Endometrium (tissue), 2 donors: ENCODE measurements at regions not wholly inside any gene's neighbourhood (a gene's known extent, or its start where the extent isn't known, plus 50 kb on each side); places are given as distances from the start of the nearest gene placed in this dataset.
"Not testable (repeated sequence)": the region's sequence is repeated elsewhere in the genome, so short reads cannot be mapped to it uniquely, and the experiment has no call there.

Experiments used
- FAIRE-seq: peaks from 2 replicates; lab custom pipeline; 2012; peaks lifted over from hg19 to GRCh38; lab: Jason Lieb, UNC
- donor health status: control.
- donor health status: control.

DNA sequence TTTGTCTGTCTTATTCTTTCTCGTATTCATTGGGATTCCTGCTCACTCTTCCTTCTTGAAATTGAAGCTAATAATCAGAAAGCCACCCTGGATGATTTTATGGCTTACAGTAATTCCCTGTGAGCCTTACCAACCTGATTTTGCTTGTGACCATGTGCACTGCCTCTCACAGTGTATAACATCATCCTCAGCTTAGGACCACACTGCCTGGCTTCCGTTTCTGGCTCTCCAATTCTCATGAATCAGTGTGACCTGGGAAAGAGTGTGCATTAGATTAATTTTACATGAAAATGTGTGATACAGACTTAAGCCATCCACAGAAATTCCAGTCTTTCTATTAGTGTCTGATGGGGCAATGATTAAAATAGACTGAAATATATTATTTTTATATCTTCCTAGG lies 126.8 kb upstream of the DMRT1 start:
- FAIRE-seq = no peak

DNA sequence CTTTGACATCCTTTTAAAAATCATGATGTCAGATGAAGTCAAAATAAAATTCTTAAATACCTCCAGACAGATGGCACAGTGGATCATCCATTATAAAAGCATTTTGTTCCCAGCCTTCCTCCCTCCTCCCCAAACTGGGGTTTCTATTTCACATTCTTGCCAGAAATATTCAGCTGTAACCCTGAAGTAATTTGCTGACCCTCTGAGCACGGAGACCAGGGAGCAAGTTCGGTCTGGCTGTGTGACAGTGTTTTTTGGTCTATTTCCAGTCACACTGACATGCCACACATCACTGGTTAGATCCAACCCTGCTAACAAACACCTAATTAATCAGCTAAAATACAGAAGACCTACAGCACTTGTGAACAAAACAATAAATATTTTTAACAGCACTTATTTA lies 126.2 kb upstream of the DMRT1 start:
- no peak for FAIRE-seq

DNA sequence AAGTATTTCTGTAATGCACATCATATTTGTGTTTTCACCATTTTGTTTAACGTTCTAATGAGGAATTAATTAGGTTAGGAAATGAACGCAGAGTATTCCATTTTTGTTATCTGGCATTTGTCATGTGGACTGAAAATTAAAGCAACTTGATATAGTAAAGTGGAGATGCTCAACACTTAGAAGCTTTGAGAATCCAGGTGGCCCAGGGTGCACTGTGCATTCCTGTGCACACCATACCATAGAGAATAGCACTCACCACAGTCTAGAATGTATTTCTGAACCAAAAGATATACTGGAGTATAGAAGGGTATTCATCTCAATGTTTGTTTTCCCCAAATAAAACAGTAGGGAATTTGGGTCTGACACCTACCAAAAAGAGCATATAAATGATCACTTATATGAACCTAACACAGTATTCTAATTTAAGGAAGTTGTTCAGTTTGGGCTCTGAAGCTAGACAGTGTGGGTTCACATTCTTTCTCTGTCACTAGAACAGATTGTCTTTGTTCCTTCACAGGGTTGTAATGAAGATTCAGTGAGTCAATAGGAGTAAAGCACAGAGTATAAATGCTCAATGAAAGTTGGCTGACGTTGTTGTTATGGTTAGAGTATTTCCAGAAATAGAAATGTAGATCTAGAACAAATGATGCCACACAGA lies 125.6 kb upstream of the DMRT1 start:
- no peak for FAIRE-seq

DNA sequence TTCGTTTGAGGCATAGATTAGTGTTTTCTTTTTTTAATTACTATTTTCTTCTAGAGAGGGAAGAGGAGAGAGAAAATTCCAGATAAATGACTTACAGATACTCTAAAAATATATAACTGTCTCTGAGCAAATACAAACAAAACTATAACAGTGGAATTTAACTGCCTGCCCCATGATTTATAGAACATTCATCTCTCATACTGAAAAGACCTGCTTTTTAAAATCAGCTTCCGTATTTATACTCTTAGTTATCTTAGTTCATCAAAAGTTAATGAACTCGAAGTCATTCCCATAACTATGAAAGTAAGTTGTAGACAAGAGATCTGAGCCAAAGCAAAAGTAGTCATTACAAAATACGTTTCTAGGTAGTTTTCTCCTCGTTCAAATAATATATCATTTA lies 123.8 kb upstream of the DMRT1 start:
- no peak for FAIRE-seq

DNA sequence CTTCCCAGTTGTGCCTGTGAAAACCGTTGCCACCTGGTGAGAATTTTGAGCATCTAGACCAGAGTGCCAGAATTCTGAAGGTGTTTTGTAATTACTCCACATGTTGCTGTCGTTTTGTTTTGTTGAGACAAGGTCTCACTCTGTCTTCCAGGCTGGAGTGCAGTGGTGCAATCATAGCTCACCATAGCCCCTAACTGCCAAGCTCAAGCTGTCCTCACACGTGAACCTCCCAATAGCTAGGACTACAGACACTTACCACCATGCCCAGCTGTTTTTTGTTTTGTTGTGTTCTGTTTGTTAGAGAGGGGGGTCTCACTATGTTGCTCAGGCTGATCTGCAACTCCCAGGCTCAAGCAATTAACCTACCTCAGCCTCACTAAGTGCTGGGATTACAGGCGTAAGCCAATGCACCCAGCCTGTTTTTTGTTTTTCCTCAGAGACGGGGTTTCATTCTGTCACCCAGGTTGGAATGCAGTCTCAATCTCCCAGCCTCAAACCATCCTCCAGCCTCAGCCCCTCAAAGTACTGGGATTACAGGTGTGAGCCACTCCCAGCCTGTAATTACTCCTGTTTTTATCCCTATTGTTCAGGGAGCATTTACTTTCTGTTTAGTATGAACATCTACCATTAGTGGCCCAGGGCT lies 121.1 kb upstream of the DMRT1 start:
- no peak for FAIRE-seq

DNA sequence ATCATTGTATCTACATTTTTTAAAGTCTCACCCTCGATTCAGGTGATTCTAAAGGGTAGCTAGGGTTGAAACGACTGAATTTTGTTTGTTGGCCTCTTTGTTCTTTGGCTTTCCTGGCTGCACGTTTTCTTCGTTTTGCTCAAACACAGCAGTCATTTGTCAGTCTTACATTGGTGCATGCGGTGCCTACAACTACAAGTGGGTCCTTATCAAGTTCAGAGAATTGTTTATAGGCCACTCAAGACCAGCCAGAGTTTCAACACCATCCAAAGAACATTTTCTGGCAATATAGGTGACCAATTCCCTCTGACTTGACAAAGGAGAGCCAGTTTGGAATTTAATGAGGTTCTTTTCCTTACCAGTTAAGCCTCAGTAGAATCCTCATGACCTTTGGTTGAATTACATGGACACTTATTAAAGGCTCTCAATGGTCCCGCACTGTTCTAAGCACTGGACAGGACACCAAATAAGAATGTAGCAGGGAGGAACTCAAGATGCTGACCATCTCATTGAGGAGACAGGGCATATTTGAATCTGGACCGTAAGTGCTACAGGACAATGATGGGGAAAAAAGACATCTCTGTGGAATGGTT lies 119.0 kb upstream of the DMRT1 start:
- FAIRE-seq = no peak

DNA sequence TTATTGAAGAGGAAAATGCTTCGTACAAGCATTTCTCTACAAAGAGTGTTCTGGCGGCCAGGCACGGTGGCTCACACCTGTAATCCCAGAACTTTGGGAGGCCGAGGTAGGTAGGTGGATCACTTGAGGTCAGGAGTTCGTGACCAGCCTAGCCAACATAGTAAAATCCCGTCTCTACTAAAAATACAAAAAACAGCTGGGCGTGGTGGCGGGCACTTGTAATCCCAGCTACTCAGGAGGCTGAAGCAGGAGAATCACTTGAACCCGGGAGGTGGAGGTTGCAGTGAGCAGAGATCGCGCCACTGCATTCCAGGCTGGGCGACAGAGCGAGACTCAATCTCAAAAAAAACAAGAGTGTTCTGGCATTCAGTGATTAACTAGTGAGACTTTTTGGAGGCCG lies 117.0 kb upstream of the DMRT1 start:
- FAIRE-seq = not testable (repeated sequence)

DNA sequence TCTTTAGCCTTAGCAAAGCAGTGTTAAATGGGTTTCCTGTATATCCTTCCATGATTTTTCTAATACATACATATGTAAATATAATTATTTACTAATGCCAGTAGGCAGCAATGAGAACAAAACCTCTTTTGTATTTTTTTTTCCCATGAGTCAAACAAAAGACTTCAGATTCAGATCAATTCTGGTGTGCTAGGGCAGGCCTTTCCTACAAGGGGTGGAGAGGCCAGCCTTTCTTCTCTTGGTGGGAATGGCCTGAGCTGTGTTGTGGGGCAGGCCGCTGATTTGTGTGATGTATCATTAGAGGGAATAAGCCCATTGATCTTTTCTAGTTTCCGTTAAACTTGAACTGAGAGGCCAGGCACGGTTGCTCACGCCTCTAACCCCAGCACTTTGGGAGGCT lies 115.5 kb upstream of the DMRT1 start:
- no peak for FAIRE-seq

DNA sequence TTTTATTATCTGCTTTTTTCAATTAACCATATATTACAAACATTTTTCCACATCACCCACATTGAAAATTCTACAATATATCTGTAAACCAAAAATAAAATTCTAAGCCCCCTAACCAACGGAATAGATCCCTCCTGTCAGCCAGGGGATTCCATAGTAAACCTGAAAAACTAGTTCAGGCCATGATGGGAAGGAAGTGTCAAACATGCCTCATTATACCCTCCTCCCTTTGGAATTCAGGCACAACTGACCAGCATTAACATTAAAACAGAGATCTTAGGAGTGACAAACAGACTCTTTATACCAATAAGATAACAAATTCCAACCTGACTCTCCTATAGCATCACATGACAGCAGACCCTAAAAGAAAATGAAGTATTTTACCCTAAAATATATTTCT lies 113.7 kb upstream of the DMRT1 start:
- no peak for FAIRE-seq

DNA sequence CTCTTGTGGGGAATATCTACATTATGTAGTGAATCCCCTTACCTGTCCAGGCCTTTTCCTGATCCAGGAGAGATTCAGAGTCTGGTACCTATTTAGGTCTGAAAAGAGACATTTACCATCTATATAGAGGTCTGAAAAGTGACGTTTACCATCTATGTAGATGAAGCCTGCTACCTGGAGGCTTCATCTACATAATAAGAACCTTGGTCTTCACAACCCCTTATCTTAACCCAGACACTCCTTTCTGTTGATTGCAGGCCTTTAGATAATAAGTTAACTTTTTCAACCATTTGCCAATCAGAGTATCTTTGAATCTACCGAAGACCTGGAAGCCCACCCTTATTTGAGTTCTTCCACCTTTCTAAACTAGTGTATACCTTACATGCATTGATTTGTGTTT lies 113.0 kb upstream of the DMRT1 start:
- FAIRE-seq = no peak

DNA sequence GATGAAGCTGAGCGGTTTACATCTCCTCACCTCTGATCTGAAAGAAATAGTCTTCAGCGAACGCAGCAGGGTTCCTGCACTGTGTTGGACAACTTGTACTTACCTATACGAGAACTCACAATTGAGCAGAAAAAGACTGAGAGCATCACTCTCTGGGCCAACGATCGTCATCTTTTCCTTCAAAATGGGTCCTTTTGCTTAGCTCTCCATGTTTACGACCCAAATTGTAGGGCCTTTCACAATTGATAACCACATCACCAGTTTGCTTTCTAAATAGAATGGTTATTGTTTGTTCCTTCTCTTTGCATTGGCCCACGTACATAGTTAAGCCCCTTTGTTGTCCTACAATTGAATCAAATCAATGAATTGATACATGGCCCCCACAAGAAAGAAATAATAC lies 110.0 kb upstream of the DMRT1 start:
- FAIRE-seq = no peak

DNA sequence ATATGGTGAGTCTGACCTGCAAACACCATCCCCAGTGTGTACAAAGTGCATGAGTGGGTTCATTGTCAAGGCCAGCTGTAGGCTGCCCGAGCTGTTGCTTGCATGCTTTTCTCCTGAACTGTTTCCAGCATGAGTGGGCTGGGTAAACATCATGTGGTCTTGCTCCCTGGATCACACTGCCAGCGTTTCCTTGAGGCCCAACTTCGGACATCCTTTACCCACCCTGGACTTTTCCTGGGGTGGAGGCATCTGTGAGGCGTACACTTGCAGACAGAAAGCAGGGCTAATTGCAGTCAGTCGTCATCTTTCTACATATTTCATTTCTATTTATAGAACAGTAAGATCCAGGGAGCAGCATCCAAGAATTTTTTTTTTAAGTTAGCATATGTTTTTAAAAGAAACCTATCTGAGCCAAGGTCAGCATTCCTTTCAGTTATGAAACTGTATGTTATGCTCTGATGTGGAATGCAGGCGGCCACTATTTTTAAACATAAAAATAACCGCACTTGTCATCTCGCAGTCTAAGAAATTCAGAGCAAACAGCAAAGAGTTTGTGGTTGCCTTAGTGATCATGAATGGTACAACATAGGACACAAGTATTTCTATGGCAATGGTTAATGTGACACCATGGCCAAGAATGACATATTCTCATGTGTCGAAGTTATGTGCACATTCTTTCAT lies 106.5 kb upstream of the DMRT1 start:
- no peak for FAIRE-seq

DNA sequence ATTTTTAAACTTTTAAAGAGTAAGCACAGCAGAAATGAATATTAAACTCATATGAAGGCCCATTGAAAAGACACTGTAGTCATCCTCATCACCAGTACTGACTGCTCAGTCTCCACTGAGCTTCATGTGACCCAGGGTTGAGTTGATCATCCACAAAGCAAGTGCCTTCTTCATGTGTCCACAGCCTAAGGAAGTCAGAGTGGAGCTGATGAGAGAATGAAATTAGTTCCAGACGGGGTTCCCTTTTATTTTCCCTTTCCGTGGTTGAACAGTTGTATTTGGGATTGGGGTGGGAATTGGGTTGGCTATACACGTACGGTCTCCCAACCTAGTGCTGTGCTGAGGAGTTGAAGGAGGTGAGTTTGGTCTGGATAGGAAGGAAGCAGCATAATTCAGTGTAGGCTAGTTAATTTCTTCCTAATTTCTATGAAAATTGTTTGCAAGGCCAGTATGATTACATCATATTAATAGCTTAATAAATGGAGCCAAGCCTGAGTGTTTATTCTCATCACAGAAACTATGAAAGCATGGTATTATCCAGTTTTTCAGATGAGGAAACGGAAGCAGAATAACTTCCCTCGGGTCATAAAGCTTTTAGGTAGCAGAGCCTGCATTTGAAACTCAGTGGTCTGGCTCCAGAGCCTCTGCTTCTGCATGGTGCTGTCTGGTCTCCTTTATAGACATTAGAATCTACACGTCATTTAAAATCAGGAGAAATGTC lies 103.9 kb upstream of the DMRT1 start:
- FAIRE-seq = no peak

DNA sequence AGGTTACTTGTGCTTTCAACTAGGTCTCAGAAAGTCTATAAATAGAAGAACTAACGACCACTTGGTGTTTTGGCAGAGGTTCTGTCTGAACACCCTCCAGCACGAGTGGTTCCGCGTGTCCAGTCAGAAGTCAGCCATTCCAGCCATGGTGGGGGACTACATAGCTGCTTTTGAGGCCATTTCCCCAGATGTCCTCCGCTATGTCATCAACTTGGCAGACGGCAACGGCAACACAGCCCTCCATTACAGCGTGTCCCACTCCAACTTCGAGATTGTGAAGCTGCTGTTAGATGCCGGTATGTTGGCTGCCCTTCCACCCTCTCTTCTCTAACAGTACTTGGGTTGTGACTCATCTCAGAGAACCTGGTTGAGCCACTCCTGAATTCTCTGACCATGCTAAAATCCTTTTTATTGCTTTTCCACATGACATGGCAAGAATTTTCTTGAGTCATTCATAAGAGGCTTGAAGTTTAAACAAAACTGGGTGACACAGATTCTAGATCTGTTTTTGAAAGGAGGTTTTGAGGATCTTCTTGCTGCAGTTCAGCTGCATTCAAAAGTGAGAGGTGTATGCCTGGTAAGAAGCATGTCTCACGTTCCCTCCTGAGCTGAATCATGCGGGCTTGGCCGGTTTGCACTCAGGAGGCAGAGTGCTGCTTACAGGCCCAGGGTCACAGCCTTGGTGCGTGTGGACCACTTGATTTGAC lies 103.1 kb upstream of the DMRT1 start:
- FAIRE-seq = no peak

DNA sequence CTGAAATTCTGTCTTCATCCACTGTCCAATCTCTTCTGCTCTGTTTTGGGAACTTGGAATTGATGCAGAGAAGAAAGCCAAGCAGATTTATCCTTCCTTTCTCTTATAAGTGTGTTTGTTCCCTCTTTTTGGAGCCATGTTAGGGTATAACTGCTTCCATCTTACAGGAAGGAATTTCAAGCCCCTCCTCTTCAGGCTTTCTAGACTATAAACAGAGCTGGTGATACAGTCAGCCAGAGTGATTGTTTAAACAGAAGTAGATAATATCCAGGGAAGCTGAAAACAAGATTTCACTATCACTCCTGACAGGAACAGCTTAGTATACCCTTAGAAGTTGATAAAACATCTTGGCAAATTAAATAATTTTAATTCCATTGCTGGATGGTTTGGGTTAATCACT lies 102.1 kb upstream of the DMRT1 start:
- no peak for FAIRE-seq

DNA sequence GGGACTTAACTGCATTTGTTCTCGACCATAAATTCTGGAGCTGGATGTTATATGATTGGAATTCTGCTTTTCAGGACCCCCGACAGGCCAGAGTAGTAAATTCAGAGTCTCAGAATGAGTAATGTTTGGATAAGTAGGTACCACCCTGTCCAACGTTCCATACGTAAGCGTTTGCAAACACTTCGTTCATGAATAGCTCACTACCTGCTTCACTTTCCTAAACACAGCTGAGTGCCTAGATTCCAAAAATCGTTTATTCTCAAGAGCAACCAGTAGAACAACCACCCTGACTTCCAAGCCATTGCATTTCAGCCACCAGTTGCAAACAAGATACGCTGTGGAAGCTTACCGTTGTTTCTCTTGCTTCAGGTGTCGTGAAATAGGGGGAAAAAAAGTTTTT lies 101.3 kb upstream of the DMRT1 start:
- no peak for FAIRE-seq

DNA sequence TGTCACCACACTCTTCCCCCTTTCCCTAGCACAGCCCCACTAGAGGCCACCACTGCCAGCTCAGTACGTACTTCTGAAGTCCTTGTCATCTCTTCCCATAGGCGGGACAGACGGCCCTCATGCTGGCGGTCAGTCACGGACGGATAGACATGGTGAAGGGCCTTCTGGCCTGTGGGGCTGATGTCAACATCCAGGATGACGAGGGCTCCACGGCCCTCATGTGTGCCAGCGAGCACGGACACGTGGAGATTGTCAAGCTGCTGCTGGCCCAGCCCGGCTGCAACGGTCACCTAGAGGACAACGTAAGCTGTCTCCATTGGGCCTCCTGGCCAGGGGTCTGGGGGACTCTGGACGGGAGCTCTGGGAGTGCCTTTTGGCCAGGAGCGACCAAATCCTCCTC lies 99.4 kb upstream of the DMRT1 start:
- FAIRE-seq = no peak

DNA sequence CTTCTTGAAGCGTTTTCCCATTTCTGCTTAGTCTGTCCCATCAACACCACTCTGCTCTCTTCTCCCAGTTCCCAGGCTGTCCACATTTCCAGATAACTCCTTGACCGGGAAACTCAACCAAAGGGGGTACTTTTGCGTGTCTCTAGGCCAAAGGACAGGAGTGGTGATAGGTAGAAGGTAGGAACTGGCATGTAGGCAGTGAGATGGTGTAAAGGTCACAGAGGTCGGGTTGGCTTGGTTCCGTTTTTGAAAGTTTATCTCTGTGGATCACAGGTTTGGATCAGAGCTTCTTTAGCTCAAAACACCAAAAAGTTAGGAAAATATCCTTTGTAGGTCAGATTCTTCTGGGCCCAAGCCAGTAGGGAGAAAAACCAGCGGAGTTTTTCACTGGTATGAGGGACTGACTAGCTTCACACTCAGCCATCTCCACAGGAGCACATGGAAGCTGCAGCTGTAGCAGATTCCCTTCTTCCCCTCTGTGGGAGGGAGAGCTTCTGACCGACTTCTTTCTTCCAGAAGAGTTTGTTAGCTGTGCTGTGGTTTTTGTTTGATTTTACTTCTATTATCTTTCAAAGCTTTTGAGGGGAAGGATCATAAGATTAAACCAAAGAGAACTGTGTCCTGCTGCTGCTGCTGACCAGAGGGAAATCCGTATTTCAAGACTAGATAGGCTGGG lies 98.4 kb upstream of the DMRT1 start:
- FAIRE-seq = no peak

DNA sequence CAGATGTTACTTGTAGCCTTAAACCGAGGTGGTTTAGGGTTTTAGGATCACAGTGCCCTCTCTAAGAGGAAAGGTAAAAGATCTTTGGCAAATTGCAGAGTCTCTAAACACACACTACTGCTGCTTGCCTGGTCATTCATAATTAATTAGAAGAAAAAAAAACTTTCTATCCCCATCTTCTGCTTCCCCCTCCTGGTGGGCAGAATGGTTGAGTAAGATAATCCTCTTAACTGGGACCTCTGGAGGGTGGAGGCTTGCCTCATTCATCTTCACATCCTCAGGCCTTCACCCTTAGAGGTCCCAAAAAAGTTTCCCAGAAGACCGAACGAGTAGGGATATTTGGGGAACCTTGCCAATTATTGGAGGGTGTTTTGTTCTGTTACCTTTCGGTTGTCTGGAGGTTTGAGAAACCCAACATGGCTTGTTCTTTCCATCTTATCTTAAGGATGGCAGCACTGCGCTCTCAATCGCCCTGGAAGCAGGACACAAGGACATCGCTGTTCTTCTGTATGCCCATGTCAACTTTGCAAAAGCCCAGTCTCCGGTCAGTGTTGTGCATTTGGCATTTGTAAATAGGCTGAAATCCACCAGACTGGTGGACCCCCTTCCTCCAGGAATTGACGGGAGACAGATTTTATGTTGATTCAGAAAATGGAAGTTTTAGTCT lies 97.3 kb upstream of the DMRT1 start:
- no peak for FAIRE-seq

DNA sequence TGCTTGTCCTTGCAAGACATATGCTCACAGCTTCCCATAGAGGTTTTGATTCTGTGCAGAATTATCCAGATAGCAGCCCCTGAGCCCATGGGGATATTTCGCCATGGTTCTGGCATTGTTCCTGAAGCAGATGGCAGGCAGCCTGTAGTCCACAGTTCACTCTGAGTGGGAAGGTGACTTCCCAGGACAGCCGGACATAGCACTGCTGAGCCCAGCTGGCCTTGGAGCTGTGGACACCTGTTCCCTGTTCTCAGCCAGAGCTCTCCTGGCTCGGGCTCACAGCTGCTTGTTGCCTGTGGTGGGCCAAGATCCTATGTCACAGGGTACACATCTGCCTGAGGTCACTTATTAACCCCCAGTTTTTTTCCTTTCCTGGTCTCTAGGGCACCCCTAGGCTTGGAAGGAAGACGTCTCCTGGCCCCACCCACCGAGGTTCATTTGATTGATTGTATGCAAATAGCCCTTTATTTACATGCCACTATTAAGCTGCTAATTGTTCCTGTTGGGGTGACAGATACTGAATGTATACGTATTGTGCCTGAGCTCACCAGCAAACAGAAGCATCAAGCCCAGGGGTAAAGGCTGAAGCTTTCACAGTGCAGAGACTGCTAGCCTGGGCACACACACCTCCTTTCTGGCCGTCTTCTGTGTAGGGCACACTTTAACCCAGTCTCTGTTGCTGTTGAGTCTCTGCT lies 96.6 kb upstream of the DMRT1 start:
- FAIRE-seq = no peak
